GM21528 (cell line): ENCODE measurements at regions not wholly inside any gene's neighbourhood (a gene's known extent, or its start where the extent isn't known, plus 50 kb on each side); places are given as distances from the start of the nearest gene placed in this dataset.
"Not testable (repeated sequence)": the region's sequence is repeated elsewhere in the genome, so short reads cannot be mapped to it uniquely, and the experiment has no call there.

ENCODE experiments used
- ATAC-seq: cut with Tn5 transposase; IDR thresholded peaks from one replicate; pipeline ENCODE4 v1.9.1; 2021; ENCODE audit warnings: mild to moderate bottlenecking, moderate library complexity; ENCODE audit not compliant: unreplicated experiment, low FRiP score

DNA sequence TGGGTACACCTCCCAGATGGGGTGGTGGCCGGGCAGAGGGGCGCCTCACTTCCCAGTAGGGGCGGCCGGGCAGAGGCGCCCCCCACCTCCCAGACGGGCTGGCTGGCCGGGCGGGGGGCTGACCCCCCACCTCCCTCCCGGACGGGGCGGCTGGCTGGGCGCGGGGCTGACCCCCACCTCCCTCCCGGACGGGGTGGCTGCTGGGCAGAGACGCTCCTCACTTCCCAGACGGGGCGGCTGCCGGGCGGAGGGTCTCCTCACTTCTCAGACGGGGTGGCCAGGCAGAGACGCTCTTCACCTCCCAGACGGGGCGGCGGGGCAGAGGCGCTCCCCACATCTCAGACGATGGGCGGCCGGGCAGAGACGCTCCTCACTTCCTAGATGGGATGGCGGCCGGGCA lies 240.6 kb downstream of the IL20RB start:
- ATAC-seq = not testable (repeated sequence)

DNA sequence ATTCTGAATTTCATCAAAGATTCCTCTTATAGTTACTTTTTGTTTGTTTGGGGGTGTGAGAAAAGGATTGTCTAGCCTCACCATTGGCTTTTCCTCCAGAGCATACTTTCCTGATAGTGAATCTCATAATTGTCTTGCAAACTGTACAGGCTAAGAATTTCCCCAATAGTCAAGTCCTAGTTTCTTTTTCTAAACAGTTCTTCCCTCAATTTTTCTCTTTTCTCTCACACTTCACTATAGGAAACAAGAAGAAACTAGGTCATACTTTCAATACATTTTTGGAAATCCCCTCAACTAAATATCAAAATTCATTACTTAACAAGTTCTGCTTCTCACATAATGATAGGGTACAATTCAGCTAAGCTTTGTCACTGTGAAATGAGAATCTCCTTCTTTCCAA lies 241.9 kb downstream of the IL20RB start:
- ATAC-seq = no peak

DNA sequence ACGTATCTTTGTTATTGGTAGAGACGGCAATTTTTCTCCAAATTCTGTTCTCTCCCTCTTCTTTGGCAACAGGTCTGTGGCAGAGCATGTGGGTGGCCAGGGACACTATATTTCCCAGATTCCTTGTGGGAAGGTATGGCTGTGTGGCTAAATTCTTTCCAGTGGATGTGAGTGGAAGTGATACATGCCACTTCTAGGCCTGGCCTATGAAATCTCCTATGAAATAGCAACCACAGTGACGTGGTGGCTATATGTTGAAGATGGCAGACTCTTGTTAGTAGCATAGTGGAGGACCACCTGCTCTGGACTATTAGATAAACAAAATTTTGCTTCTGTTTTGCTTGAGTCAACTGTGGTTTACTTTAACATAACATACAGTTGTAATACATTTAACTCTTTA lies 243.3 kb downstream of the IL20RB start:
- ATAC-seq = no peak

DNA sequence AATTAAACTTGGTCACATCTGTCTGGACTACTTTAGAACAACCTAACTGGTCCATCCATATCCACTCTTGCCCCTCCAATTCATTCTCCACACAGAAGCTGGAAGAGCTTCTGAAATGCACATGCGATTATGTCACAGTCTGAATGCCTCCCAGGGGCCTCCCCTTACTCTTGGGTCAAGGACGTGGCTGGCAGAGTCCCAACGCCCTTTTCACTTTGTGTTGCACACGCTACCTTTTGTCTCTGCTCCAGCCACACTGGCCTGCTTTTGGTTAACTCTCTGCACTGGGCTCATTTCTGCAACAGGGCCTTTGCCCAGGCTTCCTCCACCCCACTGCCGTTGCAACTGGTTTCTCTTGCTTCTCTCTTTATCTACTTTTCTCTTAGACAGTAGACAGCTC lies 245.2 kb downstream of the IL20RB start:
- no peak for ATAC-seq

DNA sequence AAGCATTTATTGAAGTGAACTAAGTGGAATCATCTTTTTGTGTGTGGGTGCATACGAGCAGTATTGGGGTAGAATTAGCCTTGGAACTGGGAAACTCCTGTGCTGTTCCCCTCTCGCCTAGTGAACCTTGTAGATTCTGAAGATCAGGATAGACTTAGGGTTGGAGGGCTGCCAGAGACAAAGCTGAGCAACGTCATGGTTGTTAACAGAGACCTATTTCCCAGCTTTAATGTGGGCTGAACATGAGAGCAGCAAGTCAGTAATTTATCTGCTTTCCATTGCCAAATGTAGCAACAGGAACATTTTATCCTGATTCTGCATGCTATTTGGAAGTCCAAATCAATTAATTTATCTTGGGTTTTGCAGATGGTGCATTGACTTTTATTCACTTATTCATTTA lies 246.6 kb downstream of the IL20RB start:
- no peak for ATAC-seq

DNA sequence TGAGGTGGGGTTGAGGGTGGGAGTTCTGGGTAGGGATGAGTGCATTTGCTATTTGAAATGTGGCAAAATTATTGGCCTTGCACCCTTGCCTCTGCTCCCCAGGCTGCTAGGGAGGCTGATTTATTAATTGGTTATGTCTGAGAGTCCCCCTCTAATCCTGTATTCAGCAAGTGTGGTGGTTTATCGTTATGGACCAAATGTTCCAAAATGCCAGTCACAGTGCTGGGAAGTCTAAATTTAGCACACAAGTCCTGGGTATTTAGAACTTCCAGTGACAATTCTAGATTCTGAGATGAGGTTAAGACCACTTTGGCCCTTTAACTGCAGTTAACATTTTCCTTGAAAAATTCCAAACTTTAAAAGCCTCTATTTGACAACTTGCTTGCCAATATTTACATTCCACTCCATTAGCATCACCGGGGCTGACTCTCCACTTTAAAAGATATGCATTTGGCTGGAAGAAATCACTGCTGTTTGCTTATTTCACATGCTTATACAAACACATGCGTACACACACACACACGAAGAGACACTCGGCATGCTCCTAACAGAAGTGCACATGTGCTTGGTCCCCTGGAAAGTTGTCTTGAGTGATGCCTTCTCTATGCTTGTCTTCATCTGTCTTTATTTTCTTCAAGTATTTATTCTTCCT lies 247.7 kb downstream of the IL20RB start:
- ATAC-seq = no peak

DNA sequence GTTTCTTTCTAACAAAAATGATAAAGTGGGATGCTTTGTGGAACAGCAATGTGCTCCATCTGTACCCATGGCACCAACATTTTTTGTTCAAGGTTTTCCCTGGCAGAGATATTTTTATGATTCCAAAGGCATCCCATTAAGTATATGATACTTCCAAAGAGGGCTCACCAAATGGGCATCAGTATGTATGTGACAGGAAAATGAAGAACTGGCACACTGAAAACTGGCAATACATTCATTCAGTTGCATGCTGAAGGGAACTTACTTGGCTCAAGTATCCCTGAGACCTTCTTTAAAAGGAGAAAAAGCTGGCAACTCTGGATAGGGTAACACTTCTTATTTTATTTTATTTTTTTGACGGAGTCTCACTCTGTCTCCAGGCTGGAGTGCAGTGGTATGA lies 249.8 kb downstream of the IL20RB start:
- ATAC-seq = no peak

DNA sequence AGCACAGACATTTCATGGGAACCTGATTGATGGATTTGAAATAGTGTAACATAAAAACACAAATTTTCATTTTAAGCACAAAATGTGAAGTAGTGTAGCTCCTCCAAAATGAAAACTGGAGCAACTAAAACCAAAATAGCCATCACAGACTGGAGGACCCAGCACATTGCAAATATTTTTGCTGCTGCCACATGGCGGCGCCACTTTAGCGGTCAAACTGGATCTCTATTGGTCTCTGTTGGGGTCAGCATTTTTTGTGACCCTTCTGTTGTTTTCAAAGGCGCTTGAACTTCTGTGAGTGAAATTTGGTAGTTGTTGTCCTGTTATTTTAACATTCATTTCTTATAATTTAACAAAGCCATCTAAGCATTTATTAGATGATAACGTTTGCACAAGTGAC lies 259.9 kb downstream of the IL20RB start:
- no peak for ATAC-seq

DNA sequence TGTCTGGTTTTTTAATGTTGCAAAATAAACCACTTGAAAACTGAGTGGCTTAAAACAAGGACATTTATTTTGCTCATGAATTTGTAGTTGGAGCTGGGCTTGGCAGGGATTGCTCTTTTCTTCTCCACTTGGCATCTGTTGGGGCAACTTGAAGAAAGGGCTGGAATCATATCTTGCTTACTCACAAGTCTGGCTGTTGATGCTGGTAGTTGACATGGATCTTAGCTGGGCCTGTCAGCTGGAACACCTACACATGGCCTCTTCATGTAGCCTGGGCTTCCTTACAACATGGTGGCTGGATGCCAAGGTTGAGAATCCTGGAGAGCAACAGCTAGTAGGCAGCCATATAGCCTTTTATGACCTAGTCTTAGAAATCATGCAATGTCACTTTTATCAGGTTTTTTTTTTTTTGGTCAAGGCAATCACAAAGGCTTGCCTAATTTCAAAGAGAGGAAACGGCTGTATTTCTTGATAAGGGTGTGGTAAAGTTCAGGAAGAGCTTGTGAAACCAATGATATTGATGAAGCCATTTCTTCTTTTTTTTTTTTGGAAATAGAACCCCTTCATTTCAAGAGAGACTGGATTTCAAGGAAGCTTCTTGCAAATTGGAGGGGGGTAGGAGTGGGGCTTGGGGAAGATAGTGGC lies 262.1 kb downstream of the IL20RB start:
- no peak for ATAC-seq

DNA sequence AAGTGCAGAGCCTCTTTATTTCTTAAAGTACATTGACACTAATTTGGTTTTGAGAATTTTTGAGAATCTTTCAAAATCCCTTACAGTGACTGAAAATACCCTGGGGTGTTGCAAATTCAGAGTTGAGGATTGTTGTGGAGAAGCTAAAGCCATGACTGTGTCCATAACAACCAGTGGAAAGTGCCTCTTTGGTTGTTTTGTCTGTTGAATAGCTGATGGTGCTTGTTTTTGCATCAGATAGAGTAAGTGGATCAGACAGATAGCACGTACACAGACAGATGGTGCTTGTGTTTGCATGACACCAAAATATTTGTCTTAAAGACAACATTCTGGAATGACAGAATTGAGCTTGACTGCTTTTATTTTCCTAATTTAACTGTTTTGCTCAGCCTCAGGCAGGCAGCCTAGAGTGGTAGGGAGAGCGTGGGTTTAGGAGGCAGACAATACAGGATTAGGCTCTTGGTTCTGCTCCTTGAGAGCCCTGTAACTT lies 265.0 kb downstream of the IL20RB start:
- no peak for ATAC-seq

DNA sequence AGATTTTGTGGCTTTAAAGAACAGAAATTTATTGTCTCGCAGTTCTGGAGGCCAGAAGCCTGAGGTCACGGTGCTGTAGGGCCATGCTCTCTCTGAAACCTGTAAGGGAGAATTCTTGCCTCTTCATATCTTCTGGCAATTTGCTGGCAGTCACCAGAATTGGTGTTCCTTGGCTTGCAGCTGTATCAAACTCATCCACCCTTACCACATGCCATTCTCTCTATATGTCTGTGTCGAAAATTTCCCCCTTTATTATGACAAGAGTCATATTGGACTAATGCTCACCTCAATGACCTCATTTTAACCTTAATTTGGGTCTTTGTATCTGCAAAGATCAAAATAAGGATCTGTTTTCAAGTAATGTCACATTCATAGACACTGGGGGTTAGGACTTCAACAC lies 266.7 kb downstream of the IL20RB start:
- ATAC-seq = no peak

DNA sequence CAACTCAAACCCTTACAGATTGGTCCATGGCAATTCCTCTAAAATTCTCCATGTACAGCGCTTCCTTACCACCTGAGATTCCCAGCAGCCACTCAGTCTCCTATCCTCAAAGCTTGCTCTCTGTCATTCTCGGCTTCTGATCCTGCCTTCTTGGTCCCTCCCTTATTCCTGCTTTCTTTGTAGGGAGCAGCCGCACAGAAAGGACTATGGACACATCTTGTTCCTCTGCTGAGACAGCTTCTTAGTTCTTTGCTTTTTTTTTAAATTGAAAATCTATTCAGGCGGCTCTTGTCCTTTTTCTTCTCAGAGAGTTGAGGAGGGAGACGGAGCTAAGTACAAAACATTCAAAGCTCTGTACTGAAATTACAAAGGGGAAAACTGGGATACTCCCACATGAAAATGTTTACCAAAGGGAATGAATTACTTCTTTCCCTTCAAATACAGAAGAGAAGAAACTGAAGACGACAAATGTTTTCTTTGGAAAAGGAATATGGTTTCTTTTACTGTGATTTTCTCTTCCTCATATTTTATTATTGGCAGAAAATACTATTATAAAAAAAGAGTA lies 285.1 kb downstream of the IL20RB start:
- no peak for ATAC-seq

DNA sequence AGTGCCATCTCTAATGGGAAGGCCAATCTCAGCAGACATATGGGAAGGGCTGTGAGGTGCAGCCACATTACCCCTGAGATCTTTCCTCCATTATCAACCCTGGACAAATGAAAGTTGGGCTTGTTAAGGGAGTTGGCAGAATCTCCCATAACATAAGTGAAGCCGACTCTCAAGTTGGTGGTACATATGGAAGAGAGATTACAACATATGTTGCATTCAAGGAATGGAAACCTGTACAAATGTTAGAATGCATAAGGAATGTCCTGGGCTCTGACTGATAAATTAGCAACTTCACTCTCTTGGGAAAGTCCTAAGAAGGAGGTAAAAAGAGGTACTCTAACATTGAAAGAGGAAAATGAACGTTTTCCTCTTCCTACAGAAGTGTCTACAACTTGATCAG lies 288.7 kb downstream of the IL20RB start:
- ATAC-seq = no peak

DNA sequence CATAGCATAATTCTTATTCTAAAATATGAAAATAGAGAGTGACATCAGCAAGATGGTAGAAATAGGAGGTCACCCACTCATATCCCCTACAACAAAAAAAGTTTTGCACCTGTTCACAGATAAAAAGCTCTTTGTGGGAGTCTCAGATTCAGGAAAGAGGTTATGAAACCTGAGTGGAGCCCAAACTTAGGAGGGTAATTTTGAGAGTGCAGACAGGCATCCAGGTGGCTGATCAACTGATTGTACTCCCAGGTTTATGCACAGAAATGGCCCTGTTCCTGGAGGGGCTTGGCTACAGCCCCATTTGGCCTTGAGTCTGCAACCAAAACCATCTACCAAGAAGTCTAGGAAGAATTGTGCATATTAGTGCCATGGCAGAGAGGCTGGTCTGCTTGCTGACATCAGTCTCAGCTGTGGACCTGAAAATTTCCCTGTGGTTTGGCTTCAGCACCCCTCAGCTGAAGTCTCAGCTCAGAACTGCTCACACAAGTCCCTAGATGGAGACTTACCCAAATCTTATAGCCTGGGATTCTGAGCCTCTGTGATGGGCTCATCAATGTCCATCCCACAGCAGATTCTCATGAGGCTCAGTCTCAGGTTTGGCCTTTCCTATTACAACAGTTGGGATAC lies 291.6 kb downstream of the IL20RB start:
- ATAC-seq = no peak

DNA sequence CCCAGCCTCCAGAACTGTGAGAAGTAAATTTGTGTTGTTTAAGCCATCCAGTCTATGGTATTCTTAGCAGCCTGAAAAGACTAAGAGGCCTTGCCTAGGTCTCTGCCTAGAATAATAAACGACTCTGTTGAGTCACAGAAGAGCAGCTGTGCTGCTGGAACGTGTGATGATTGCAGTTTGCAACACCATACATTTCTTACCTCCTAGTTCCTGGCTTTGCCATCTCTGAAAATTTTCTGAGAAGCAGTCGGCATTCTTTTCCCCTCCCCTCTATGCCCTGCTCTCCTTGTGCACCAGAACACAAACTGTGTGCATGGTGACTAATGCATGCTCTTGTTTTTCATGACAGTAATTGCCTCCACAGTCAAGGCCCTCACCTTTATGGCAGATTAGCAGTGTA lies 301.3 kb downstream of the IL20RB start:
- no peak for ATAC-seq

DNA sequence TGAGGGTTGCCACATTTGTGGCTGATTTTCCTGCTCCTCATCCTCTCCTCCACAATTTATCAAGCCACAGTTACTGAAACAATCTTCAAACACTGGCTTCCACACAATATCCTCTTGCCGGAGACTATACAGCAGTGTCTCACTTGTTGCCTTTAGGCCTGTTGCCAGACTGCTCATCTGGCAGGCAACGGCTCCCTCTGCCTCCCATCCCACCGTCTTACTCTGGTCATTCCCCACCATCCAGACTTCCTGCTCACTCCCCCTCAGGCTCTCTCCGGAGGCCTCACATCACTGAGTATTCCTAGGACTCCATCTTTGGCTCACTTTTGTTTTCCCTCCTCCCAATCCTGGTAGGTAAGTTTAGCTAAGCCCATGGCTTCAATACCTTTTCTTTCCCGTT lies 301.9 kb downstream of the IL20RB start:
- ATAC-seq = no peak

DNA sequence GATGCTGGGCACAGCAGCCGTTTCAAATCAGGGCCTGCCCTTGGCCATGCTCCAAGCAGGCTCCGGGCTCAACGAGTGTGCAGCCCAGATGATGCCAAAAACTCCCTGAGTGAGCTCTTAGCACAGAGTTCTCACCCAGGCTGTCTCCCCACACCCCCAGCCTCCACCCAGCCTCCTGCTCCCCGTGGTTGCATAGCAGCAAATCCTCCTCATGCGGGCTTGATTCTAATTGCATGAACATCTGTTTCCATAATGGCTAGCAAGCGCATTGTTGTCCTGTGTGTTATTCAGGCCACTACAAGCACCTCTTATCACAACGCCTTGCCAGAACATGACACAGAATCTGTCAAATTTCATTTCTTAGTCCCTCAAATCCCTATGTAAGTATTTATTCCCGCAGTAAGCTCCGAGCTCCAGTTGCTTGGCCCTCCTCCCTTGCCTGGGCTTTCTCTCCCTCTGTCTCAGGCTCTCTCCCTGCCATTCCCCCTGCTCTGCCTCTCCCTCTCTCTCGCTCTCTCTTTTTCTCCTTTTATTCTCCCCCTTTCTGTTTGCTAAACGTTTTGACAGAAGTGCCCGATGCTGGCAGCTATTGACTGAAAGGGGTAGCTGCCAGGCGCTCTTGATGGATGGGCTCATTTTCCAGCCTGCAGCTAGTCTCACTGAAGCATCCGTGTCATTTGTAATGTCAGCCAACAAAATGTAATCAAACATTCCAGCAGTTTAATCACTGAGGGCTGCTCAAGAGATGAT lies 306.5 kb downstream of the IL20RB start:
- no peak for ATAC-seq

DNA sequence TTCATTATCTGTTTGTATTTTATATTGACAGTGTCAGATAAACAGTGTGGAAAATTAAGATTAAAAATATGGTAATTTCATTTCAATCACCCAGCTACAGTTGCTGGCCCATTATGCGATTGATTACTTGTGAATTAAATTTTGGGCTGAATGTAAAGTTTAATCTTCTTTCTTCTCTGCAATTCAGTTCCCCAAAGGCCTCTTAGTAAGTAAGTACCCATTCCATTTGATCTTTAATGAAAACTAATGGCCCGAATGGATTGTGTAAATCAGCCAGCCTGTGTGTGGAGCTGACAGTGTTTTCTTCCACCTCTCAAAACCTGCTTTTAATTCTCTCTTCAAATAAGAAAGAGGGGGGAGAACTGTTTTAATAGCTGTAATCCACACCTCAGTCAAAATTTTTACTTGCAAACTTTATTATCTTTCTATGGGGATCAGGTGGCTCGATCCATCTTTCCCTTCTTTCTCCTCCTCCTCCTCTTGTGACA lies 307.1 kb downstream of the IL20RB start:
- no peak for ATAC-seq

DNA sequence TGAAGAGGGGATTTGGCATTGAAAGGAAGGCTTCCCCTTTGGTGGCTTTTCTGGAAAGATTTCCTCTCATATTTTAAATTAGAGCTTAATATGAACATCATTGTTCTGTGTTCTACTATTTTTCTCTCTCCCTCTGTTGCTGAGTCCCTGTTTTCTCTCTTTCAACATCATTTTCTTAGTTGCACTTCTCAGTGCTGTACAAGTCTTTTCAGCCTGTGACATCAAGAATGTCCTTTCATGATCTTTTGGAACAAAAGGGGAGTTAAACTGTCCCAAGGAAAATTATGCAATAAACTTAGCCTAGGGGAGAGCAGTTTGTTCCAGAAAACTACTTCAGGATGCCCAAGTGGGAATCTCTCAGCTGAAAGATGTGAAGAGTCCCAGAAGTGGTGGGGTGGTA lies 325.1 kb downstream of the IL20RB start:
- no peak for ATAC-seq

DNA sequence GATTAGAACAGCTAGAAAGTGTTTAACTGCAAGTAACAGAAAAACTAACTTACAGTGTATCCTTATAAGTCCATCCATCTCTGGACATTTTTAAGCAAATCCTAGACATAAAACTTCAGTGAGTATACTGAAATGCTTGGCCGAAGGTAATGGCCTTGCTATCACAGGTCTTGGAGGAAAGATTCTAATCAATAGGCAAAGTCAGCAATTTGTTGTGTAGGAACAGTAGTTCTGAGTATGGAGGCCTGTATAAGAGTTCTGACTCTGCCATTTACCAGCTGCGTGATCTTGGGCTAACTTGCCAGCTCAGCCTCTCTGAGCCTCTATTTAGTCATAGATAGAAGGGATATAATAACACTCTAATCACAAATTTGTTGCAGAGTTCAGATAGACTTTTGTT lies 328.1 kb downstream of the IL20RB start:
- ATAC-seq = no peak

DNA sequence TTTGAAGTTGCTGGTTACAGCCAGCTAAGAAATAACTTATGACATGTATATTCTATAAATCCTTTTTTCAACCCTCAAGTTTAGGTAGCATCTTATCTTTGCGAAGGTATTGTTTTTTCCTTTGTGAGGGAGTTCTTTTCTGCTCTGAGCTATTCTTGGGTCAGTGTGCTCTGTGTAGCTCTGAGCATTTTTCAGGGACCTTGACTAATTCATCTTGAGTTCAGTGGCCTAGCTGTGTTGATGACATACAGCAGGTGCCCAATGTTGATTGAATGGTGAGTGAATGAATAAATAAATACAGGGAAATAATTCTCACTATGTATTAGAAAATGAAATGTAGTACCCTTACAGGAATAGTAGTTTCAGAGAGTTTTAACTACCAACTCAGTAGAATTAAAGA lies 335.3 kb downstream of the IL20RB start:
- no peak for ATAC-seq
